ENCODE measurements at regions not wholly inside any gene's neighbourhood (a gene's known extent, or its start where the extent isn't known, plus 50 kb on each side); places are given as distances from the start of the nearest gene placed in this dataset.

DNA sequence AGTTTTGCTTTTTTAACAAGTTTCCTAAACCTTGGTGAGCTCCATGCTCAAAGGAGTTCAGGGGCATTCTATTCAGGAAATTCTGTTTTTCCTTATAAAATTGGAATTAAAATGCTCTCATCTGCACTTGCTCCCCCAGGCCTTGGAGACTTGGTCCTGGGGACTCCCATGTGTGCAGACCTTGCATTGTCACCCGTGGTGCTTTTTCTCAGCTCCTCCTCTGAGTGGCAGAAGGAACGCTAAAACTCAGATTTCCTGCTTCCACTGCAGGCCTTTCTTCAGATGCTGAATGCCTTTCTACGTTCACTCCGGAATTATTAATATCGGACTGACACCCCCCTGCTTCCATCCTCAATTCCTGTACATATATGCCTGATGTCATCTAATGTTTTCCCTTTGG is 248.7 kb upstream of the RREB1 start:
- POLR2A ChIA-PET = no interaction called here
- Histone ChIP-seq H4K20me1 (replicated peaks; ENCODE audit: control insufficient read depth, extremely low read depth, insufficient read depth, low read length) (no peaks in the 10 kb centered on the region), H3K36me3 (ENCODE audit: control insufficient read depth in 2 of 2, extremely low read depth in 1 of 2, insufficient read depth in 2 of 2, low read length in 2 of 2) (no peaks in the 10 kb centered on the region), H3K27me3 (ENCODE audit: control insufficient read depth in 2 of 2, insufficient read depth in 2 of 2, low read length in 2 of 2) (peaks cover 0 to 5% of the 10 kb centered on the region in 2 experiments), H3K4me1 (ENCODE audit: control insufficient read depth, extremely low read depth, insufficient read depth, low read length) (no peaks in the 10 kb centered on the region), H3K9ac (replicated peaks; ENCODE audit: extremely low read depth, insufficient read depth, low read length) (no peak overlapping the region), H3K79me2 (ENCODE audit: control insufficient read depth, insufficient read depth, low read length) (no peaks in the 10 kb centered on the region), H3K27ac (ENCODE audit: insufficient read depth, low read depth, low read length) (no peak overlapping the region), H3K4me2 (ENCODE audit: insufficient read depth, low read length) (no peak overlapping the region), H2AFZ (ENCODE audit: low read depth, low read length) (no peak overlapping the region), H3K9me1 (replicated peaks; ENCODE audit: control insufficient read depth, extremely low read depth, insufficient read depth, low read length) (no peaks in the 10 kb centered on the region), H3K9me3 (replicated peaks; ENCODE audit: control insufficient read depth, insufficient read depth, low read length) (no peaks in the 10 kb centered on the region), H3K4me3 (replicated peaks in 1 of 3; ENCODE audit: insufficient read depth in 1 of 3, low read depth in 1 of 3, low read length in 3 of 3) (no peak overlapping the region)
- DNase-seq (ENCODE audit: low read depth, low spot score) (no peak), FAIRE-seq (no peak)
- dilution Hi-C loops (cut with MboI; ENCODE audit: extremely low pct_ligation_motif_present, low sequenced_read_pairs) (no loop called here), intact Hi-C loops (cut with micrococcal nuclease) (no loop called here)
- TF ChIP-seq, protein P1, sequence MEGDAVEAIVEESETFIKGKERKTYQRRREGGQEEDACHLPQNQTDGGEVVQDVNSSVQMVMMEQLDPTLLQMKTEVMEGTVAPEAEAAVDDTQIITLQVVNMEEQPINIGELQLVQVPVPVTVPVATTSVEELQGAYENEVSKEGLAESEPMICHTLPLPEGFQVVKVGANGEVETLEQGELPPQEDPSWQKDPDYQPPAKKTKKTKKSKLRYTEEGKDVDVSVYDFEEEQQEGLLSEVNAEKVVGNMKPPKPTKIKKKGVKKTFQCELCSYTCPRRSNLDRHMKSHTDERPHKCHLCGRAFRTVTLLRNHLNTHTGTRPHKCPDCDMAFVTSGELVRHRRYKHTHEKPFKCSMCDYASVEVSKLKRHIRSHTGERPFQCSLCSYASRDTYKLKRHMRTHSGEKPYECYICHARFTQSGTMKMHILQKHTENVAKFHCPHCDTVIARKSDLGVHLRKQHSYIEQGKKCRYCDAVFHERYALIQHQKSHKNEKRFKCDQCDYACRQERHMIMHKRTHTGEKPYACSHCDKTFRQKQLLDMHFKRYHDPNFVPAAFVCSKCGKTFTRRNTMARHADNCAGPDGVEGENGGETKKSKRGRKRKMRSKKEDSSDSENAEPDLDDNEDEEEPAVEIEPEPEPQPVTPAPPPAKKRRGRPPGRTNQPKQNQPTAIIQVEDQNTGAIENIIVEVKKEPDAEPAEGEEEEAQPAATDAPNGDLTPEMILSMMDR (IDR thresholded peaks at IDR 0.05; ENCODE audit: extremely low read depth in 1 of 2, insufficient read depth in 1 of 2, low read depth in 1 of 2, low read length in 2 of 2) = no peak
- no TSS peak for BruUV-seq (replicated peaks)
- CTCF ChIA-PET = interaction anchor here (0.9 kb wide), 1 partner anchor 8 kb away, joined by 3 read pairs; no protein-coding TSS in a partner anchor

DNA sequence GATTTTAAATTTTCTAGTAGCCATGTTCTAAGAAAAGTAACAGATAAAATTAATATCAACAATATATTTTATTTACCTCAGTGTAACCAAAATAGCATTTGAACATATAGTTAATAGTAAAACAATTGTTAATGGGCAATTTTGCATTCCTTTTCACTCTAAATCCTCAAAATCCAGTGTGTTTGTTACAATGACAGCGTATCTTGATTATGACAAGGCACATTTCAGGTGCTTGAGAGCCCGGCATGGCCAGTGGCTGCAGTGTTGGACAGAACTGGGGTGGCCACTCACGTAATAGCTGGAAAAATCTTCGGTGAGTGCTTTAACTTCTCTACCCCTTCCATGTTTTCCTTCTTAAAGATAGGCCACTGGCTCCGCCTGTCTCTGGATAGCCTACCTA is 248.0 kb upstream of the RREB1 start:
- no peak overlapping the region for H3K4me3 ChIP-seq (replicated peaks in 1 of 3; ENCODE audit: insufficient read depth in 1 of 3, low read depth in 1 of 3, low read length in 3 of 3)
- TF ChIP-seq FOS (IDR thresholded peaks at IDR 0.05; ENCODE audit: borderline replicate concordance, insufficient read depth, low read length) = no peak
- TF ChIP-seq JUN (IDR thresholded peaks at IDR 0.05; ENCODE audit: borderline replicate concordance, insufficient read depth, insufficient read length, low read depth) = no peak
- TF ChIP-seq POLR2A (IDR thresholded peaks at IDR 0.05; ENCODE audit: low read depth, low read length) = no peak
- TF ChIP-seq GATA2 (IDR thresholded peaks at IDR 0.05; ENCODE audit: insufficient read depth, insufficient read length, low read depth, low read length) = no peak
- TF ChIP-seq, protein P2, sequence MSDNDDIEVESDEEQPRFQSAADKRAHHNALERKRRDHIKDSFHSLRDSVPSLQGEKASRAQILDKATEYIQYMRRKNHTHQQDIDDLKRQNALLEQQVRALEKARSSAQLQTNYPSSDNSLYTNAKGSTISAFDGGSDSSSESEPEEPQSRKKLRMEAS (IDR thresholded peaks at IDR 0.05; ENCODE audit: insufficient read depth, insufficient read length) = no peak
- TF ChIP-seq EZH2 (IDR thresholded peaks at IDR 0.05; ENCODE audit: borderline replicate concordance, low read depth, low read length, severe bottlenecking) = no peak
- TF ChIP-seq, protein P1 (IDR thresholded peaks at IDR 0.05; ENCODE audit: extremely low read depth in 1 of 2, insufficient read depth in 1 of 2, low read depth in 1 of 2, low read length in 2 of 2) = no peak
- no peak for TF ChIP-seq POLR2AphosphoS5 (IDR thresholded peaks at IDR 0.05; ENCODE audit: insufficient read depth, low read depth, low read length)
- TF ChIP-seq MYC (IDR thresholded peaks at IDR 0.05; ENCODE audit: low read depth, low read length) = no peak
- ChIA-PET CTCF (interaction anchor here (1.0 kb wide), 1 partner anchor 33 kb away, joined by 4 read pairs; no protein-coding TSS in a partner anchor), POLR2A (interaction anchor here (0.7 kb wide), 1 partner anchor 671 kb away, joined by 3 read pairs; no protein-coding TSS in a partner anchor)
- H3K79me2 ChIP-seq (ENCODE audit: control insufficient read depth, insufficient read depth, low read length) = no peaks in the 10 kb centered on the region
- H3K9ac ChIP-seq (replicated peaks; ENCODE audit: extremely low read depth, insufficient read depth, low read length) = no peak overlapping the region
- no peak overlapping the region for H3K27ac ChIP-seq (ENCODE audit: insufficient read depth, low read depth, low read length)
- intact Hi-C loops (cut with micrococcal nuclease) (no loop called here), dilution Hi-C loops (cut with MboI; ENCODE audit: extremely low pct_ligation_motif_present, low sequenced_read_pairs) (no loop called here)
- H4K20me1 ChIP-seq (replicated peaks; ENCODE audit: control insufficient read depth, extremely low read depth, insufficient read depth, low read length) = no peaks in the 10 kb centered on the region
- BruUV-seq (replicated peaks) = no TSS peak
- no peak overlapping the region for H2AFZ ChIP-seq (ENCODE audit: low read depth, low read length)
- no peaks in the 10 kb centered on the region for H3K9me3 ChIP-seq (replicated peaks; ENCODE audit: control insufficient read depth, insufficient read depth, low read length)
- H3K4me2 ChIP-seq (ENCODE audit: insufficient read depth, low read length) = no peak overlapping the region
- DNase-seq (ENCODE audit: low read depth, low spot score) (no peak), FAIRE-seq (no peak)
- H3K27me3 ChIP-seq (ENCODE audit: control insufficient read depth in 2 of 2, insufficient read depth in 2 of 2, low read length in 2 of 2) = peaks cover 0 to 5% of the 10 kb centered on the region in 2 experiments
- no peaks in the 10 kb centered on the region for H3K9me1 ChIP-seq (replicated peaks; ENCODE audit: control insufficient read depth, extremely low read depth, insufficient read depth, low read length)
- H3K4me1 ChIP-seq (ENCODE audit: control insufficient read depth, extremely low read depth, insufficient read depth, low read length) = no peaks in the 10 kb centered on the region
- no peaks in the 10 kb centered on the region for H3K36me3 ChIP-seq (ENCODE audit: control insufficient read depth in 2 of 2, extremely low read depth in 1 of 2, insufficient read depth in 2 of 2, low read length in 2 of 2)
